HG02798 (cell line): ENCODE measurements at regions not wholly inside any gene's neighbourhood (a gene's known extent, or its start where the extent isn't known, plus 50 kb on each side); places are given as distances from the start of the nearest gene placed in this dataset.

Experiments
- ATAC-seq: cut with Tn5 transposase; IDR thresholded peaks from one replicate; pipeline ENCODE4 v1.9.1; 2021; ENCODE audit warnings: mild to moderate bottlenecking; ENCODE audit not compliant: unreplicated experiment, poor library complexity

GRCh38 chr4:22999419-22999818 lies 306.7 kb downstream of the GBA3 start:
- no peak for ATAC-seq

GRCh38 chr4:22997358-22998224 lies 304.9 kb downstream of the GBA3 start:
- no peak for ATAC-seq

- no peak for ATAC-seq
Observed at GRCh38 chr4:22991576-22991975, 298.8 kb downstream of the GBA3 start.

GRCh38 chr4:22988526-22988925 lies 295.8 kb downstream of the GBA3 start:
- no peak for ATAC-seq

- no peak for ATAC-seq
Observed at GRCh38 chr4:22987870-22988269, 295.1 kb downstream of the GBA3 start.

GRCh38 chr4:22986881-22987280 lies 294.1 kb downstream of the GBA3 start:
- ATAC-seq: no peak

- ATAC-seq: no peak
Observed at GRCh38 chr4:22986262-22986661, 293.5 kb downstream of the GBA3 start.

GRCh38 chr4:22984390-22984789 lies 291.7 kb downstream of the GBA3 start:
- no peak for ATAC-seq

GRCh38 chr4:22978656-22979055 lies 285.9 kb downstream of the GBA3 start:
- ATAC-seq: no peak

- ATAC-seq: no peak
Observed at GRCh38 chr4:22970665-22971064, 277.9 kb downstream of the GBA3 start.

GRCh38 chr4:22969287-22969896 lies 276.7 kb downstream of the GBA3 start:
- ATAC-seq: no peak

- no peak for ATAC-seq
Observed at GRCh38 chr4:22962295-22962694, 269.6 kb downstream of the GBA3 start.

GRCh38 chr4:22959483-22959882 lies 266.7 kb downstream of the GBA3 start:
- no peak for ATAC-seq

- ATAC-seq: no peak
Observed at GRCh38 chr4:22957774-22958309, 265.1 kb downstream of the GBA3 start.

GRCh38 chr4:22949161-22949855 lies 256.6 kb downstream of the GBA3 start:
- no peak for ATAC-seq

- ATAC-seq: no peak
Observed at GRCh38 chr4:22947851-22948250, 255.1 kb downstream of the GBA3 start.

GRCh38 chr4:22942920-22943559 lies 250.3 kb downstream of the GBA3 start:
- ATAC-seq: no peak

- no peak for ATAC-seq
Observed at GRCh38 chr4:22941688-22942375, 249.1 kb downstream of the GBA3 start.

GRCh38 chr4:22932326-22932725 lies 239.6 kb downstream of the GBA3 start:
- no peak for ATAC-seq

GRCh38 chr4:22922426-22922825 lies 229.7 kb downstream of the GBA3 start:
- no peak for ATAC-seq
